Brain microvascular endothelial cell (primary cell): ENCODE measurements at regions not wholly inside any gene's neighbourhood (a gene's known extent, or its start where the extent isn't known, plus 50 kb on each side); places are given as distances from the start of the nearest gene placed in this dataset.
"Not testable (repeated sequence)": the region's sequence is repeated elsewhere in the genome, so short reads cannot be mapped to it uniquely, and the experiment has no call there.

Source experiments
- DNase-seq: peaks from one replicate; pipeline ENCODE4 v3.0.0-alpha.2; 2020
- H3K27ac ChIP-seq: fragments of 250-450 bp; sonication (Bioruptor Pico); 2 replicates; pipeline ENCODE4 v1.5.1; 2020; ENCODE audit warnings: mild to moderate bottlenecking, moderate library complexity
- H3K27me3 ChIP-seq: fragments of 250-450 bp; sonication (Bioruptor Pico); replicated peaks from 2 replicates; pipeline ENCODE4 v1.5.1; 2020; ENCODE audit warnings: mild to moderate bottlenecking
- H3K36me3 ChIP-seq: fragments of 250-450 bp; sonication (Bioruptor Pico); replicated peaks from 2 replicates; pipeline ENCODE4 v1.5.1; 2020; ENCODE audit warnings: mild to moderate bottlenecking
- H3K4me3 ChIP-seq: 2 replicates; pipeline ENCODE4 v1.5.1; 2011; ENCODE audit warnings: low read depth, mild to moderate bottlenecking, control low read depth, low read length, moderate library complexity
- CTCF ChIP-seq: IDR thresholded peaks from 2 replicates; pipeline ENCODE4 v1.5.1; 2011; ENCODE audit warnings: low read depth, mild to moderate bottlenecking, moderate library complexity, low read length, control low read depth, inconsistent platforms; ENCODE audit errors: missing control alignments
- in situ Hi-C: cut with HindIII; loops from 2 replicates; pipeline ENCODE4 v1.10.0; 2017; ENCODE audit warnings: low sequenced_read_pairs, low pct_ligation_motif_present

- no peak overlapping the region for H3K4me3 ChIP-seq
- H3K27ac ChIP-seq = no peak overlapping the region
- no peak for TF ChIP-seq CTCF
- no peaks in the 10 kb centered on the region for H3K36me3 ChIP-seq
- DNase-seq = no peak
- in situ Hi-C loops = no loop called here
- no peaks in the 10 kb centered on the region for H3K27me3 ChIP-seq
Measured at GRCh38 chr3:80618295-80619256, 850.8 kb upstream of the ROBO1 start.

GRCh38 chr3:80612366-80612765, 844.6 kb upstream of the ROBO1 start:
- Histone ChIP-seq H3K27me3 (no peaks in the 10 kb centered on the region), H3K36me3 (no peaks in the 10 kb centered on the region), H3K4me3 (no peak overlapping the region), H3K27ac (no peak overlapping the region)
- no peak for TF ChIP-seq CTCF
- no peak for DNase-seq
- in situ Hi-C loops = no loop called here

- in situ Hi-C loops = not testable (repeated sequence)
Measured at GRCh38 chr3:80608072-80608471, 840.3 kb upstream of the ROBO1 start.

GRCh38 chr3:80606073-80606472, 838.3 kb upstream of the ROBO1 start:
- TF ChIP-seq CTCF = no peak
- no peaks in the 10 kb centered on the region for H3K27me3 ChIP-seq
- H3K36me3 ChIP-seq = no peaks in the 10 kb centered on the region
- in situ Hi-C loops = no loop called here
- no peak for DNase-seq
- no peak overlapping the region for H3K27ac ChIP-seq
- no peak overlapping the region for H3K4me3 ChIP-seq

More at GRCh38 chr3:80608072-80608471, 840.3 kb upstream of the ROBO1 start:
- not testable (repeated sequence) for DNase-seq, H3K27me3 ChIP-seq, H3K4me3 ChIP-seq, H3K36me3 ChIP-seq, H3K27ac ChIP-seq

- Histone ChIP-seq H3K27ac (no peak overlapping the region), H3K4me3 (no peak overlapping the region), H3K36me3 (no peaks in the 10 kb centered on the region), H3K27me3 (no peaks in the 10 kb centered on the region)
- in situ Hi-C loops = no loop called here
- no peak for TF ChIP-seq CTCF
- DNase-seq = no peak
Measured at GRCh38 chr3:80601479-80601878, 833.7 kb upstream of the ROBO1 start.

GRCh38 chr3:80592792-80593191, 825.0 kb upstream of the ROBO1 start:
- no peaks in the 10 kb centered on the region for H3K36me3 ChIP-seq
- H3K27me3 ChIP-seq = no peaks in the 10 kb centered on the region
- no peak for TF ChIP-seq CTCF
- in situ Hi-C loops = no loop called here
- H3K27ac ChIP-seq = no peak overlapping the region
- no peak for DNase-seq
- no peak overlapping the region for H3K4me3 ChIP-seq
